Sciatic nerve (tissue), 2 donors: ENCODE measurements at regions not wholly inside any gene's neighbourhood (a gene's known extent, or its start where the extent isn't known, plus 50 kb on each side); places are given as distances from the start of the nearest gene placed in this dataset.
A peak's percentile ranks its signal among the peaks of the same experiment; 100 is the strongest.

Experiments
- ATAC-seq: fragments of 200-7000 bp; cut with Tn5 transposase; one replicate; pipeline ENCODE4 v1.9.1; 2020; ENCODE audit warnings: mild to moderate bottlenecking, moderate library complexity
- DNase-seq: peaks from one replicate; pipeline ENCODE4 v3.0.0-alpha.2; 2020; ENCODE audit warnings: low spot score
- intact Hi-C: fragments of 100-400 bp; cut with DNase I; formaldehyde crosslinking; loops from one replicate; pipeline ENCODE4 v1.14.2; 2022
- donor health status: DM: no; HTN: no; CAD: no.
- donor health status: DM: no; HTN: no; CAD: no.

DNA sequence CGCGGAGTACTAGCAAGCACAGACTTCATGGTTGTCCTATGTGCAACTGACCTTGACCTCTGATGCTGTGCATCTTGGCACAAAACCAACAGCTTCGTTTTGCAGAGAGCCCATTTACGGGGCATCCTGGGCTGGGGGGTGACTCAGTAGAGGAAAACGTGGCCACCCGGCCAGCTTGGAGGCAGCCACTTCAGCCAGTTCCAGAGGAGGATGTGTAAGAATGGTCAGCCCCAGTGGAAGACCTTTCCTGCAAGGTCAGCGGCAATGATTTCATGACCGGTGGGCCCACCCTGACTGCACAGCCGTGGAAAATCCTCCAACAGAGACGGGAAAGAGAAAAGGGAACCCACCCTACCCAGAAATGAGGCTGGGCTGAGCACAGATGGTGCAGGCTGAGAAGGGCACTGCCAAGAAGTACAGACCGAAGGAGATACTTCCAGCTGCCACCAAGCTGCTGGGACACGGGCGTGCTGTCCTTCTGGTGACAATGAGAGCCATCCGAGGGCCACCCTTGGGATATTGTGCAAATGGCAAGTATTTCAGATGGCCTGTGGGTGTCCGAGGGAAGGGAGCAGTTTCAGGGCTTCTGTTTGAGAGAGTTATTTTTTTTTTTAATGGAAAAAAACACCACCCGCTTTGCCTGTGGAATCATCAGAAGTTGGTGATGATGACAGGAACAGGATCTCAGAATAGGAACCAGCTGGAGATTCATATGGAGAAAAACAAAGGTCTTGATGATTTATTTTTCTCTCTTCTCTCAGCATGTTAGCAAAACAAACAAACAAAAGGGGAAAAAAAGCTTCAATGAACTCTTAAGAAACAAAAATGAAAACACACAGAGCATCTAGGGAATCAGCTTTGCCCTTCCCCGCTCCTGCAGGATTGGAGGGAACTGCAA lies 120.2 kb upstream of the RFLNA start:
- no peak for DNase-seq
- intact Hi-C loops: no loop called here
- peak; percentile 74 for ATAC-seq

DNA sequence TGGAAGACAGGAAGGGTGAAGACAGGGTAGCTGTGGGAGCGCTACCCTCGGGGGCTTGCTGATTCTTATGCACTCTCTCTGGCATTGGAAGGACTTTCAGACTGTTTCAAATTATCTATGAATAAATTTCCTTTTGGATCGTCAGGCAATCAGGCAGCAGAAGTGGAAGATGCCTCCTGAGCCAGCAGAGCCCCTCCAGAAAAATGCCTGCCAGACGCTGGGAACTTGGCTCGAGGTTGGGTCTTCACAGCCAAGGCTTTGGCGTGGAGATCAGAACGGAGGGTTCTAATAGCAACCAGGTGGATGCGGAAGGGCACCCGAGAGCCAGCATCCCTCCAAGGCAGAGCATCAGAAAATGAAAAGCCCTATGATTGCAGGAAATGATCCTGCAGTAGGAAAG lies 119.2 kb upstream of the RFLNA start:
- DNase-seq (no peak), ATAC-seq (no peak)
- intact Hi-C loops: no loop called here

DNA sequence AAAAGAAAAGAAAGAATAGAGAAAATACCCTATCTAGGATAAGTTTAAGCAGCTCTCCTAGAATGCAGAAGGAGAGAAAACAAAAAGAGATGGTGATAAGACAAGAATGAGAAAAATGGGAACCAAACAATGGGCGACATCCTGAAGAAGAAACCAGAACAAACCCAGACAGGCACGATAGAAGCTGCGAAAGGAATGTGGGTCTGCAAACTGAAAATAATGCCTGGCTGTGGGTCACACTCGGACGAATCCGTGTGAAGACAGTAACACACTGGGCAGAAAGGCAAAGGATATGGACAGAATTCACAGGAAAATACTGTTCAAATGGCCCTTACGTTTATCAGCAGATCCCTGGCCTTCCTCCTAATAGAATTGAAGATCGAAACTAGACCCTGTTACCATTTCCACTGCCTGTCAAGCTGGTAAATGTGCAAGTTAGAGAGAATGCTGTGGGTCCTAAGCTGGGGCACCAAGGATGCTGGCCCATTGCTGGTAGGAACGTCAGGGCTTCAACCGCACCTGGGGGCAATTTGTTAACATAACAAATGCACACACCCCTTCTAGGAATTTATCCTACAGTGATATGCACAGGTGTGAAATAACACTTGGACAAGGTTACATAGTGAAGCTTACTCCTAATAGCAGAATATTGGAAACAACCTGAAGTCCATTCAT lies 117.5 kb upstream of the RFLNA start:
- DNase-seq (no peak), ATAC-seq (no peak)
- intact Hi-C loops: no loop called here

DNA sequence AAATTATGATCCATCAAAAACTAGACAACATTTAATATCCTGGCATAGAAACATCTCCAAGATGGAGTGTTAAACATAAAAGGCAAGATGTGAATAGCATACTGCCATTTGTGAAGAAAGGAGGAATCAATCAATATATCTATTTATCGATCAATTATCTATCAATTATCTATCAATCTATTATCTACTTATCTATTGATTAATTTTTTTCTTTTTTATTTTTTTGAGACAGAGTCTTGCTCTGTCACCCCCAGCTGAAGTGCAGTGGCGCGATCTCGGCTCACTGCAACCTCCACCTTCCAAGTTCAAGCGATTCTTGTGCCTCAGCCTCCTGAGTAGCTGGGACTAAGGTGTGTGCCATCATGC lies 117.0 kb upstream of the RFLNA start:
- no peak for ATAC-seq
- intact Hi-C loops: no loop called here
- DNase-seq: no peak

DNA sequence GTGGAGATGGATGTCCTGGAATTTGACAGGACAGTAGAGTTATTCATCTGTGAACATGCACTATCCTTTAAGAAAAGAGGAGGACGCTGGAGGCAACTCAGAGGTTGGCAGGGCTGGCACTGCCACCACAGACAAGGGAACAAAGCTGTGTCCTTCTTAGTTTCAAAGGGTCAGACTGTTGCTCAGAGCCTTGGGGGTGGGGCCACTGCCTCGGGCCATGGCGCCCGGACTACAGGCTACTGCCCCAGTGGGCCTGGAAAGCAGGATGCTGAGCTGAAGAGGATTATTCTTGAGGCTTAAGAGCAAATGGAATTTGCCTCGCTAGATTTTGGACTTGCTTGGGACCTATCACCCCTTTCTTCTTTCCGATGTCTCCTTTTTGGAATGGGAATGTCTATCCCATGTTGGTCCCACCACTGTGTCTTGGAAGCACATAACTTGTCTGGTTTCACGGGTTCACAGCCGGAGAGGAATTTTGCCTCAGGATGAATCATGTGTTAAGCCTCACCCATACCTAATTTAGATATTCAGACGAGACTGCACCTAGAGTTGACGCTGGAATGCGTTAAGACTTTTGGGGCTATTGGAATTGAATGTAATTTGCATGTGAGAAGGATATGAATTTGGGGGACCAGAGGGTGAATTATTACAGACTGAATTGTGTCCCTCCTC lies 114.8 kb upstream of the RFLNA start:
- no peak for DNase-seq
- ATAC-seq: no peak
- intact Hi-C loops: no loop called here

DNA sequence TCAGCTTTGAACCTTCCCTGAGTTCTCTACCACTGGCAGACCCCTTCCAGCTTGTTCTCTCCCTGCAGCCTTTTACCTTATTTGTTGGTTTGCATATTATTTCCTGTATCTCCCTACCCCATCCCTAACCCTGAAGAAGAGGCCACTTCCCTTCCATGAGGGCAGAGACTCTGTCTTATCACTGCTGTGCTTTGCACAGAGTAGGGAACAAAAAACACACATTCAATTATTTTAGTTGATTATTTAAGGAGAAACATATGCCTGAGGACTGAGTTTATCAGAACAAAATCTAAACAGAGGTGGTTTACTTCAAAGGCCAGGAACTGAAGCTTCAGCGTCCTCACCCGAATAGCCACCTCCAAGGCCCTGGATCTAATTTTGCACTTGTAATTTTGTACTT lies 111.7 kb upstream of the RFLNA start:
- DNase-seq (no peak), ATAC-seq (no peak)
- intact Hi-C loops: no loop called here

DNA sequence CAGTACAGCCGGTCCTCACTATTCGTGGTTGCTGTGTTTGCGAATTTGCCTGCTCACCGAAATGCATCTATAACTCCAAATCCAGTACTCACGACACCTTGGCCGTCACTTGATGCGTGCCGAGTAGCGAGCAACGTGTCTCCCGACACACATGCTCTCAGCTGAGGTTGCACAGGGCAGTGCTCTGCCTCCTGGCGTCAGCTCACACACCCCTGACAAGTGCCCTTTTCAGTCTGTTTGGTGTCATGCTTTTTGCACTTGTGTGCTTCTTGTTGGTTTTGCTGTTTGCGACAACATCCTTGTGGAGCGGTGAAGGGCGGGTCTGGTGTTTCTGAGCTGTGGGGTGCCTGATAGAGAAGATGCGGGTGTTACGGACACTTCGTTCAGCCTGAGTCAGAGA lies 110.4 kb upstream of the RFLNA start:
- intact Hi-C loops: no loop called here
- DNase-seq (no peak), ATAC-seq (no peak)

DNA sequence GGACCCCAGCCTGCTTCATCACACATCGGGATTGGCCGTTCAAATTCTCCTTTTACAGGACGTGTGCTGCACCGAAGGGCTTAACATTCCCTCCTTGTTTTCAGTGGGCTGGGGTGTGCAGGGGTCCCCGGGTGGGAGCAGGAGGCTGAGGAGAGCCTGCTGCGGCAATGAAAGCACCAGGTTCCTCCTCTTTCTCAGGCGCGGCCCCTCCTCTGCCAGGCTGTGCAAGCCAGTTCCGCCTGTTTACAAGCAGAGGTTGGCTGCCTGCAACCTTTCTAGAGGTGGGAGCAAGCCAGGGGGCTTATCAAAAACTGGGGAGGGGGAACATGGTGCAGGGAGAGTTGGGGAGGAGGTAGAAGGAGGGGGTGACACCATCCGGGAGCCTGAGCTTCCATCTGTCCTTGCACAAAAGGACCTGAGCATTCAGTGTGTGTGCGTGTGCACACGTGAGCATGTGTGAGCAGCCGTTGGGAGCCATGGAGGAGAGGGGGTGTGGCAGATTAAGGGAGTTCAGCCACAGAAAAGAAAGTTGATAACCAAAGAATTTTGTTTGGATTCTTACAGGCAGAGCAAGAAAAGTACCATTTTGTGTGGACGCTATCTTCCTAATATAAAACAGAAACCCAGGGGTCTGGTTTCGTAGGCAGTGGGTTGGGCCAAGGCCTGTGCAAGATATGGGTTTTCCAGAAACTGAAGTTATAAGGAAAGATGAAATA lies 108.8 kb upstream of the RFLNA start:
- no peak for DNase-seq
- ATAC-seq: no peak
- intact Hi-C loops: no loop called here

DNA sequence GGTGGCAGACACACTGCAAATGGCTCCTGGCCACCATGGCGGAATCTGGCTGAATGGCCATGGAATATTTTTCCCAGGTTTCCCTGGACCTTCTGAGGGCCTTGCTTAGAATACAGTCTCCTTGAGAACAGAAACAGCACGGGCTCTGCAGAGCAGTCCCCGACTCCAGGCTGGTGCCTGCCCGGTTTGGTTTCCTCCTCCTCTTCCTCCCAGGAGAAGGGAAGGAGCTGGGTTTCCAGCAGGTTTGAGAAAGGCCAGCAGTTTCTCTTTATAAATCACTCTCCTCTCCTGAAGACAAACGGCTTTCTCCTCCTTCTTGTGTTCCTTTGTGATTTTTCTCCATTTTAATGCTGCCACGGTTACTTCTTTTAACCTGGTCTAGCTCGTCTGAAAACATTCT lies 106.8 kb upstream of the RFLNA start:
- intact Hi-C loops: no loop called here
- DNase-seq (no peak), ATAC-seq (peak; percentile 14)

DNA sequence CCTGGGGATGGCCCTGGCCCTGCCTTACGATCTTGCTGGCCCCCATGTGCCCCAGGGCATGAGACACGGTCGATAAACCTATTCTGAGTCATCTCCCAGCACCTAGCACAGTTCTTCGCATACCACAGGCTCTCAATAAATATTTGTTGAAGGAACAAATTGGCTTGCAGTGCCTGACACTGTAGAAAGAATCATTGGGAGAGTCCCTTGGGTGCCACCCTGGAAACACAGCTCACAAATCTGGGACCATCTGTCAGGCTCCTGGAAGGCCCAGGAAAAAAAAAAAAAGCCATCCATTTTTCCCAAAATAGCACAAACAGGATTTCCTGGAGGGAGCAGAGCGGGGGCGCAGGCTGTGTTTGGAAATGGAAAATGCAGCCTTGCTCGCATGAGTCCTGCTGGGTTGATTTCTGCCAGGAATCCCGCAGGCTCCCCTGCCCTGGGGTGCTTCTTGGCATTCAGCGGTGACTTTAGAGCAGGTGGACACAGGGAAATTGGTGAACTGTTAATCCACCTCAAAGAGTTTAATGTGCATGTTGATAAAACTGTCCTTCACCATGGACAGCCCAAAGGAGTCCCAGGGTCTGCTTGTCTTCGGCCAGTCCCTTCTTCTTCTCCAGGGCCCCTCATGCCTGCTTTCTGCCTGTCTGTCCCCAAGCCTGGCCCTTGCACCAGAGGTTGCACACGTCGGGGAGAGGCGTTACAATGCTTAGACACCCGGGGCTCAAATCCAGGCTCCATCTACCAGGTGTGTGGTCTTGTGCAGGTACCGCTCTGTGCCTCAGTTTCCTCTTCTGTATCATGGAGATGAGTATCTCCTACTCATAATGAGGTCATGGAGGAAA lies 106.1 kb upstream of the RFLNA start:
- DNase-seq: no peak
- intact Hi-C loops: no loop called here
- ATAC-seq: peak; percentile 35

DNA sequence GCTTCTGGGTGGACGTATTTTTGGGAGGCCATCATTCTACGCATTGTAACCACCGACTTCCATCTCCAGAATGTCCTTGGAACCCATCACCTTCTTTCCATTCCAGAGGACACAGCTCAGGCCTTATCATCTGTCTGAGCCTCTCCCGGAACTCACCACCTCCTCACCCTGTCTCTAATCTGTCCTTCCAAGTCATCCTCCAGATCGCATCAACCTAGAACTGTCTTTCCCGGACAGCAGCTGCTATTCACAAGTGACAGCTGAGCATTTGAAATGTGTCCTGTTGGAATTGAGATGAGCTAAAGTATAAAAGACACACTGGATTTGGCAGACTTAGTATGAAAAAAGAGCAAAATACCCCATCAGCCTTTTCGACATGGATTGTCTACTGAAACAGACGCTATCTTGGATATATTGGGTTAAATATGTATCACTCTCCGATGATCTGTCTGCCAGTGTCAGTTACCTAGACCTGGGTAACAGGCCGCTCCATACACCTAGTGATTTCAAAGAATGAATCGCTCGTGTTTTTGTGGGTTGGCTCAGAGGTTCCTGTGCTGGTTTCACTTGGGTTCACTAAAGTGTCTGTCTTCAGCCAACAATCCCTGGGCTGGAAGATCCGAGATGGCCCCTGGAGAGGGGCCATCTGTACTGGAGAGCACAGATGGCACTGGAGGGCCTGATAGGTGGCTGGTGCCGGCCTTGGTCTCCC lies 104.4 kb upstream of the RFLNA start:
- intact Hi-C loops: no loop called here
- DNase-seq: no peak
- no peak for ATAC-seq

DNA sequence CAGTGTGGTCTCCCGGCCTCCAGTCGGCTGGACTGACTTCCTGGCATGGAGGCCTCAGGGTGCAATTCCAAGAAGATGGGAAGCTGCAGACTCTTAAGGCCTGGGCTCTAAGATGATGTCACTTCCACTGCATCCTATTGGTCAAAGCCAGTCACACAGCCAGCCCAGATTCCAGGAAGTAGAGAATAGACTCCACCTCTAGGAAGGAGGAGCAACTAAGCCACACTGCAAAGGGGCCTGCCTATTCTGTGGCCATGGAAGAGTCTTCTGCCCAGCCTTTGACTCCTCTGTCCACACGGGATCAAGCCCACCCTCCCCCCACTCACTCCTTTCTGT lies 103.9 kb upstream of the RFLNA start:
- no peak for DNase-seq
- intact Hi-C loops: no loop called here
- peak; percentile 40 for ATAC-seq

DNA sequence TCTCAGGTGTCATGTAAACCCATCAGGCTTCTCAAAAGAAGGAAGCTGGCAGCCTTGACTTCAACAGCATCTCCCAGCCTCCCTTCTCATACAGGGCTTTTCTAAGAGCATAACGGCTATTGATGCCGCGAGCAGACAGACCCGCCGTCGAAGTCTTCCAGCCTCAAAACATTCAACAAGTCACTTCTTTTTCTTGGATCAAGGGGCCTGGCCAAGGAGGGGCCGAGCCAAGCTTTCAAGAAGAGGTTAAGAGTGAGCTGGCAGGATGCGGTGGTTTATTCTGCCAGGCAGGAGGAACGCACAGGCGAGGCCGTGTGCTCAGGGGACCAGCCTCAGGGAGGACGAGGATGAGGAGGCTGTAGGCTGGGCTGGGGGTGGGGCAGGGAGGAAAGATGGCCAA lies 102.9 kb upstream of the RFLNA start:
- ATAC-seq (no peak), DNase-seq (no peak)
- intact Hi-C loops: no loop called here

DNA sequence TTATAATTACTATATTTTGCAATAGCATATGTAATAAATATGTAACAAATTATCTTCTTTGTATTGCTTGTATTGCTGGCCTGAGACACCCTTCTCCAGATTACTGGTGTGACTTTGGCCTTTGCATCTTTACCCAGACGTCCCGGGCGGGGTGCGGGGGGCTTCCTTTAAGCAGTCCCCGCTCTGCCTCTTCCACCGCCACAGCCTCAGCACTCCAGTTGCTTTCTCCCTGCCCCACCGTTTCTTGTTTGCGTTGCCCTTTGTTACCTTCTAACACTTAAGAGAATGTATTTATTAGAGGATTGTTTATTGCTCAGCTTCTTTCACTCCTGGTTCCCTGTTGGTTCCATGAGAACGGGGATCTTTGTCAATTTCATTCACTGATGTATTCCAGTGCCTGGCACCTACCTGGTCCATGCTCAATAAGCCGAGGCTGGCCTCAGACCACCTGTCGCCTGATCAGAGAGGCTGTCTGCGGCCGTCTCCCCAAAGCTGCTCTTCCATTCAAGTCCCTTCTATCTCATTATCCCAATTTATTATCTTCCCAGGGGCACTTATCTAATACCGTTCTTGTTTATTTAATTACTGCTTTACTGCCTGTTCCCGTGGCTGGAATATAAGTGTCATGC lies 100.5 kb upstream of the RFLNA start:
- intact Hi-C loops: no loop called here
- ATAC-seq (no peak), DNase-seq (no peak)

DNA sequence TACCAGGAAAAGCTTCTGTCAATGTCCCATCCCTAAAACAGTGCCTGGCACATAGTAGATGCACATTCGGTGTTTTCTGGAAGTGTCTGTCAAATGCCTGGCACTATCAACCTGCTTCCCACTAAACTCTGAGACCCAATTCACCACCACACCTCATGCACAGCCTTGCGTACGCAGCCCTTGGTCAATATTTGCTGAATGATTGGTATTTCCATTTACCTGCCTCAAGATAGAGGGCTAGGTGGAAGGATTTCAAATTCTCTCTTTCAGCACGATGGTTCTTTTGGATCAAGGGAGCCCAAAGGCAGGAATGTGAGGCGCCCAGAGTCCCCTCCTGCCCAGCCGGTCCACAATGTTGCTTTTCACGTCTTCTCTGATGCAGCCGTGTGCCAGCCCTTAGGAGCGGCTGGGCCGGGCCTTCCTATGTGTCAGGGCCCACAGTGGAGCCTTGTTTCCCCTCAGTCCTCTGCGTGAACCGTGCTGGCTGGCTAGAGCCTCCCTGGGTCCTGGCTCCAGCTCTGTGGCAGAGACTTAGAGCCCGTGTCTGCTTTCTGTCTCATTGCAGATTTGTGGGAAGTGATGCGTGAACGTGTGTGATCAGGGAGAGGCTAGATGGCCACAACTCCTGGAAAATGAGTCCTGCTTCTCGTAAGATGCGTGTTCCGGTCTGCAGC lies 99.9 kb upstream of the RFLNA start:
- intact Hi-C loops: loop anchor here (1.0 kb wide), 1 partner anchor 45 kb away; no protein-coding TSS in a partner anchor
- ATAC-seq: no peak
- DNase-seq: no peak

DNA sequence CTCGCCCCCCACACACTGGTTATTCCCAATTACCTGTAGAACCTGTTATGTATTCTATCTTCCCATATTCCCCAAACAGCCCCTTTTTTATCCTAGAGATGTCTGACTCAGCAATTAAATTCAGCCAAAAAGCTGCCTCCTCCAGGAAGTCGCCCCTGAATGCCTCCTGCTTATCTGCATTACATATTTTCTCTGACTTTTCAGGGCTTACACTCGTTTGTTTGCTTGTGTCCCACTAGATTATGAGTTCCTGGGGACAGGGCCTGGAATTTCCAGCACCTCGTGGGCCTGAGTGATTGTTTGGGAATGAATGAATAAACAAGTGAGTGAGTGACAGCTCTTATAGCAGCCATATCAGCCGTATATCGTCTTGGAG lies 99.3 kb upstream of the RFLNA start:
- ATAC-seq (no peak), DNase-seq (no peak)
- intact Hi-C loops: loop anchor here (1.0 kb wide), 1 partner anchor 45 kb away; no protein-coding TSS in a partner anchor

DNA sequence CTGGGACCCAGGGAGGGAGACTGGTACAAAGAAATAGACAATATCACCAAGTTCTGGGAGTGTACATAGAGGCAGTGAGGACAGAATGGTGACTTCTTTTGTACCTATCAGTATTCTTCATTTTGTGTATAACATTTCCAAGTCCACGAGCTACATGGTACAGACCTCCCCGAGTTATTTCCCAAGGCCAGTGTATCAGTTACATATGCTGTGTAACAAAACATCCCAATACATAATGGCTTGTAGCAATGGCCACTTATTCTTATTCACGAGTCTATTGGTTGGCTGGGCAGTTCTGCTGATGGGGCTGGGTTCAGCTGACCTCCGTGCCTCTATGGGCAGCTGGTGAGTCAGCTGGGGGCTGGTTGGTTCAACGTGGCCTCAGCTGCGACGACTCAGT lies 98.7 kb upstream of the RFLNA start:
- ATAC-seq: no peak
- DNase-seq: no peak
- intact Hi-C loops: no loop called here
